CD14-positive monocyte (primary cell): ENCODE measurements at regions not wholly inside any gene's neighbourhood (a gene's known extent, or its start where the extent isn't known, plus 50 kb on each side); places are given as distances from the start of the nearest gene placed in this dataset.

Experiments used
- DNase-seq, 3 donors: peaks; one replicate each; pipeline ENCODE4 v3.0.0-alpha.2; 2011 to 2022
- H2AFZ ChIP-seq: 2 replicates; pipeline ENCODE4 v1.6.0; 2012; ENCODE audit warnings: mild to moderate bottlenecking, low read depth, low read length, inconsistent platforms; ENCODE audit not compliant: insufficient read depth, poor library complexity, severe bottlenecking
- H3K27ac ChIP-seq, 2 donors: 1 replicate in 1 of 2; 2 replicates in 1 of 2; pipeline ENCODE4 v1.5.1; 2012 to 2013; ENCODE audit warnings: low read length in 2 of 2, control low read depth in 1 of 2, inconsistent platforms in 1 of 2, low read depth in 1 of 2, mild to moderate bottlenecking in 1 of 2
- H3K27me3 ChIP-seq, 2 donors: one replicate each; pipeline versions ENCODE4 v1.6.0 to v1.6.1; 2011 to 2013; ENCODE audit warnings: low read length in 2 of 2; ENCODE audit not compliant: control insufficient read depth in 2 of 2, insufficient read depth in 2 of 2
- H3K36me3 ChIP-seq, 2 donors: replicated peaks in 1 of 2; 1 replicate in 1 of 2; 2 replicates in 1 of 2; pipeline versions ENCODE4 v1.5.1 to v1.6.1; 2012 to 2013; ENCODE audit warnings: low read length in 2 of 2, control low read depth in 1 of 2, inconsistent platforms in 1 of 2, mild to moderate bottlenecking in 1 of 2; ENCODE audit not compliant: insufficient read depth in 2 of 2, control insufficient read depth in 1 of 2
- H3K4me1 ChIP-seq, 2 donors: 1 replicate in 1 of 2; 2 replicates in 1 of 2; pipeline versions ENCODE4 v1.5.1 to v1.6.1; 2012 to 2013; ENCODE audit warnings: low read length in 2 of 2, control low read depth in 1 of 2, inconsistent platforms in 1 of 2, mild to moderate bottlenecking in 1 of 2, moderate library complexity in 1 of 2; ENCODE audit not compliant: insufficient read depth in 2 of 2, control insufficient read depth in 1 of 2
- H3K4me2 ChIP-seq: replicated peaks from 2 replicates; pipeline ENCODE3; 2012; ENCODE audit warnings: low read length, moderate library complexity, mild to moderate bottlenecking; ENCODE audit not compliant: poor library complexity, severe bottlenecking; ENCODE audit errors: extremely low read depth
- H3K4me3 ChIP-seq, 3 experiments: fragments of 200-600 bp in 1 of 3; sonication (generic) in 1 of 3; replicated peaks in 1 of 3; 1 replicate in 2 of 3; 2 replicates in 1 of 3; pipeline ENCODE4 v1.5.1; 2011 to 2013; ENCODE audit warnings: low read length in 3 of 3, mild to moderate bottlenecking in 3 of 3, control low read depth in 2 of 3, low read depth in 2 of 3, inconsistent platforms in 1 of 3, moderate library complexity in 1 of 3
- H3K79me2 ChIP-seq: 2 replicates; pipeline ENCODE4 v1.6.0; 2012; ENCODE audit warnings: mild to moderate bottlenecking, control low read depth, inconsistent platforms, low read length, moderate library complexity; ENCODE audit not compliant: insufficient read depth
- H3K9ac ChIP-seq: 2 replicates; pipeline ENCODE4 v1.6.0; 2017; ENCODE audit warnings: low read length, mild to moderate bottlenecking; ENCODE audit not compliant: insufficient read depth, poor library complexity, severe bottlenecking
- H3K9me3 ChIP-seq, 2 donors: replicated peaks in 1 of 2; 1 replicate in 1 of 2; 2 replicates in 1 of 2; pipeline versions ENCODE4 v1.5.1 to v1.6.1; 2012 to 2013; ENCODE audit warnings: low read length in 2 of 2, control low read depth in 1 of 2; ENCODE audit not compliant: control insufficient read depth in 1 of 2, insufficient read depth in 1 of 2
- H4K20me1 ChIP-seq: 2 replicates; pipeline ENCODE4 v1.6.0; 2012; ENCODE audit warnings: mild to moderate bottlenecking, low read length, control low read depth, moderate library complexity; ENCODE audit not compliant: insufficient read depth
- H3K27ac Mint-ChIP-seq, 7 donors: one replicate each; pipeline ENCODE4 v1.8.0; 2020; ENCODE audit warnings: mild to moderate bottlenecking in 7 of 7, mixed read lengths in 7 of 7, moderate library complexity in 6 of 7, inconsistent platforms in 2 of 7
- H3K27me3 Mint-ChIP-seq, 3 donors: one replicate each; pipeline ENCODE4 v1.8.0; 2021 to 2022; ENCODE audit warnings: low read depth in 3 of 3, mild to moderate bottlenecking in 3 of 3, mixed read lengths in 3 of 3, moderate library complexity in 3 of 3, inconsistent platforms in 1 of 3
- H3K36me3 Mint-ChIP-seq, 2 donors: one replicate each; pipeline ENCODE4 v1.8.0; 2020; ENCODE audit warnings: mixed read lengths in 2 of 2, inconsistent platforms in 1 of 2, mild to moderate bottlenecking in 1 of 2
- H3K4me1 Mint-ChIP-seq: one replicate; pipeline ENCODE4 v1.8.0; 2020; ENCODE audit warnings: mild to moderate bottlenecking, mixed read lengths
- H3K4me3 Mint-ChIP-seq, 2 donors: one replicate each; pipeline ENCODE4 v1.8.0; 2020; ENCODE audit warnings: mild to moderate bottlenecking in 2 of 2, mixed read lengths in 2 of 2, moderate library complexity in 1 of 2
- H3K9me3 Mint-ChIP-seq, 7 donors: one replicate each; pipeline ENCODE4 v1.8.0; 2020 to 2022; ENCODE audit warnings: mixed read lengths in 7 of 7, mild to moderate bottlenecking in 6 of 7, moderate library complexity in 6 of 7, inconsistent platforms in 2 of 7
- WGBS: methylation state at CpG from one replicate; pipeline ENCODE4 v1.1.5; 2013; ENCODE audit warnings: missing lambda C conversion rate; ENCODE audit not compliant: insufficient coverage; 5-methylcytosine and 5-hydroxymethylcytosine counted together
- intact Hi-C, 2 donors: fragments of 100-400 bp; cut with micrococcal nuclease; formaldehyde crosslinking; loops; one replicate each; pipeline versions ENCODE4 v1.15.0 to v1.15.1; 2023
- TF ChIP-seq, protein P1 (sequence below): fragments of 200-600 bp; IDR thresholded peaks from one replicate; pipeline ENCODE4 v1.8.0; 2022; ENCODE audit warnings: antibody characterized with exemption, mild to moderate bottlenecking

DNA sequence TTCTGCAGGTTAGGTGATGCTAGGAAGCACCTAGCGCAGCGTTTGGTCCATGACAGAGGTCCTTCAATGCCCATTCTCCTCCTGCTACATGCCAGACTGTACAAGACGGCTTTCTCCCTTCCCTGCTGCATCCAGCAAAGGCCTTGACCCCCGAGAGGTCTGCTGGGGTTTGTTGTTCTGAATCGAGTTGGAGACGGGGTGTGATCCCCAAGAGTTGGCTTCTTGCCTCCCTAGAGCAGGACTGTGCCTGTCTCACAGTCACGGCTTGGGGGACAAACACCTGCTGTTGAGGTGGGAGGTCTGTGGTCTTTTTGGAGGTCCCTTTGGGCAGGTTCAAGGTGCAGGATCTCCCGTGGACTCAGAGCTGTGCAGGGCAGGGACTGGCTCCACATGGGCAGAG is 352.3 kb upstream of the B3GAT1 start:
- no peak overlapping the region for H3K4me3 Mint-ChIP-seq
- no peak overlapping the region for H3K27ac ChIP-seq
- H3K4me2 ChIP-seq, result no peak overlapping the region
- TF ChIP-seq, protein P1, sequence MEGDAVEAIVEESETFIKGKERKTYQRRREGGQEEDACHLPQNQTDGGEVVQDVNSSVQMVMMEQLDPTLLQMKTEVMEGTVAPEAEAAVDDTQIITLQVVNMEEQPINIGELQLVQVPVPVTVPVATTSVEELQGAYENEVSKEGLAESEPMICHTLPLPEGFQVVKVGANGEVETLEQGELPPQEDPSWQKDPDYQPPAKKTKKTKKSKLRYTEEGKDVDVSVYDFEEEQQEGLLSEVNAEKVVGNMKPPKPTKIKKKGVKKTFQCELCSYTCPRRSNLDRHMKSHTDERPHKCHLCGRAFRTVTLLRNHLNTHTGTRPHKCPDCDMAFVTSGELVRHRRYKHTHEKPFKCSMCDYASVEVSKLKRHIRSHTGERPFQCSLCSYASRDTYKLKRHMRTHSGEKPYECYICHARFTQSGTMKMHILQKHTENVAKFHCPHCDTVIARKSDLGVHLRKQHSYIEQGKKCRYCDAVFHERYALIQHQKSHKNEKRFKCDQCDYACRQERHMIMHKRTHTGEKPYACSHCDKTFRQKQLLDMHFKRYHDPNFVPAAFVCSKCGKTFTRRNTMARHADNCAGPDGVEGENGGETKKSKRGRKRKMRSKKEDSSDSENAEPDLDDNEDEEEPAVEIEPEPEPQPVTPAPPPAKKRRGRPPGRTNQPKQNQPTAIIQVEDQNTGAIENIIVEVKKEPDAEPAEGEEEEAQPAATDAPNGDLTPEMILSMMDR, result no peak
- H3K36me3 Mint-ChIP-seq, result no peaks in the 10 kb centered on the region
- WGBS, result 94% methylated on average over 6 of the region's 8 CpGs
- peaks cover 5 to 18% of the 10 kb centered on the region in 2 donors for H3K9me3 ChIP-seq
- H4K20me1 ChIP-seq, result no peaks in the 10 kb centered on the region
- no peak overlapping the region for H2AFZ ChIP-seq
- no peaks in the 10 kb centered on the region for H3K4me1 Mint-ChIP-seq
- H3K9ac ChIP-seq, result no peak overlapping the region
- DNase-seq, result no peak
- H3K36me3 ChIP-seq, result no peaks in the 10 kb centered on the region
- peaks cover 0 to 6% (median 3%) of the 10 kb centered on the region in 3 donors for H3K27me3 Mint-ChIP-seq
- H3K27ac Mint-ChIP-seq, result peak overlapping the region in 1 of 7 donors; percentile 28
- H3K4me1 ChIP-seq, result no peaks in the 10 kb centered on the region
- intact Hi-C loops, result no loop called here
- no peaks in the 10 kb centered on the region for H3K79me2 ChIP-seq
- no peaks in the 10 kb centered on the region for H3K27me3 ChIP-seq
- H3K4me3 ChIP-seq, result no peak overlapping the region
- peaks cover 3 to 14% (median 11%) of the 10 kb centered on the region in 7 donors for H3K9me3 Mint-ChIP-seq

- 87% methylated on average over 16 of the region's 16 CpGs for WGBS
- DNase-seq, result no peak
- peaks cover 3 to 18% of the 10 kb centered on the region in 2 donors for H3K9me3 ChIP-seq
- H3K27ac Mint-ChIP-seq, result no peak overlapping the region
- H3K4me2 ChIP-seq, result no peak overlapping the region
- H3K36me3 ChIP-seq, result no peaks in the 10 kb centered on the region
- TF ChIP-seq, protein P1, result no peak
- H3K9me3 Mint-ChIP-seq, result peaks cover 2 to 14% (median 9%) of the 10 kb centered on the region in 7 donors
- no peak overlapping the region for H2AFZ ChIP-seq
- no peaks in the 10 kb centered on the region for H3K4me1 Mint-ChIP-seq
- H3K9ac ChIP-seq, result no peak overlapping the region
- H3K4me3 ChIP-seq, result no peak overlapping the region
- no peaks in the 10 kb centered on the region for H3K4me1 ChIP-seq
- H3K27ac ChIP-seq, result no peak overlapping the region
- no peaks in the 10 kb centered on the region for H4K20me1 ChIP-seq
- H3K27me3 ChIP-seq, result no peaks in the 10 kb centered on the region
- no peak overlapping the region for H3K4me3 Mint-ChIP-seq
- no peaks in the 10 kb centered on the region for H3K79me2 ChIP-seq
- intact Hi-C loops, result no loop called here
- peaks cover 0 to 6% (median 3%) of the 10 kb centered on the region in 3 donors for H3K27me3 Mint-ChIP-seq
- H3K36me3 Mint-ChIP-seq, result no peaks in the 10 kb centered on the region
Measured at GRCh38 chr11:134763030-134763388, 351.0 kb upstream of the B3GAT1 start.
